22Rv1 (cell line): ENCODE measurements at regions not wholly inside any gene's neighbourhood (a gene's known extent, or its start where the extent isn't known, plus 50 kb on each side); places are given as distances from the start of the nearest gene placed in this dataset.

Source experiments
- H3K27ac ChIP-seq: fragments of 450-650 bp; 2 replicates; pipeline ENCODE4 v1.5.1; 2017
- CTCF ChIP-seq: fragments of 450-650 bp; IDR thresholded peaks from 2 replicates; pipeline ENCODE4 v1.5.1; 2017; ENCODE audit warnings: mild to moderate bottlenecking
- ZFX ChIP-seq: fragments of 450-650 bp; IDR thresholded peaks from 2 replicates; pipeline ENCODE4 v1.6.1; 2017; ENCODE audit warnings: antibody characterized with exemption, borderline replicate concordance

- TF ChIP-seq ZFX (no peak), CTCF (no peak)
- no peak overlapping the region for H3K27ac ChIP-seq
These were observed 86.6 kb upstream of the TNFSF4 start for GRCh38 chr1:173293756-173294155.

- TF ChIP-seq CTCF (no peak), ZFX (no peak)
- no peak overlapping the region for H3K27ac ChIP-seq
These were observed 87.7 kb upstream of the TNFSF4 start for GRCh38 chr1:173294843-173295242.

GRCh38 chr1:173295391-173295790 is 88.3 kb upstream of the TNFSF4 start:
- no peak for TF ChIP-seq CTCF
- TF ChIP-seq ZFX = no peak
- no peak overlapping the region for H3K27ac ChIP-seq

- TF ChIP-seq CTCF (no peak), ZFX (no peak)
- H3K27ac ChIP-seq = no peak overlapping the region
These were observed 88.9 kb upstream of the TNFSF4 start for GRCh38 chr1:173295995-173296394.

- TF ChIP-seq ZFX (no peak), CTCF (no peak)
- H3K27ac ChIP-seq = no peak overlapping the region
These were observed 90.8 kb upstream of the TNFSF4 start for GRCh38 chr1:173297798-173298391.

GRCh38 chr1:173300061-173301044 is 93.2 kb upstream of the TNFSF4 start:
- H3K27ac ChIP-seq = no peak overlapping the region
- no peak for TF ChIP-seq CTCF
- TF ChIP-seq ZFX = no peak

- no peak overlapping the region for H3K27ac ChIP-seq
- no peak for TF ChIP-seq ZFX
- no peak for TF ChIP-seq CTCF
These were observed 94.4 kb upstream of the TNFSF4 start for GRCh38 chr1:173301507-173301906.
